T-helper 2 cell treated with Interferon-gamma antibody and Interleukin-4, amounts not matched to agents 5 μg/mL and 100 μg/mL, for 36 hours (primary cell): ENCODE measurements at regions not wholly inside any gene's neighbourhood (a gene's known extent, or its start where the extent isn't known, plus 50 kb on each side); places are given as distances from the start of the nearest gene placed in this dataset.
"Not testable (repeated sequence)": the region's sequence is repeated elsewhere in the genome, so short reads cannot be mapped to it uniquely, and the experiment has no call there.

Experiments
- DNase-seq: peaks from one replicate; pipeline ENCODE4 v3.0.0; 2021; ENCODE audit warnings: low spot score
- H3K27ac Mint-ChIP-seq: one replicate; pipeline ENCODE4 v1.8.0; 2021; ENCODE audit warnings: mild to moderate bottlenecking, mixed read lengths
- H3K27me3 Mint-ChIP-seq: one replicate; pipeline ENCODE4 v1.8.0; 2021; ENCODE audit warnings: low read depth, mixed read lengths
- H3K36me3 Mint-ChIP-seq: one replicate; pipeline ENCODE4 v1.8.0; 2021; ENCODE audit warnings: low read depth, mixed read lengths
- H3K4me1 Mint-ChIP-seq: one replicate; pipeline ENCODE4 v1.8.0; 2021; ENCODE audit warnings: low read depth, mixed read lengths
- H3K4me3 Mint-ChIP-seq: one replicate; pipeline ENCODE4 v1.8.0; 2022; ENCODE audit warnings: mild to moderate bottlenecking, moderate library complexity, mixed read lengths
- H3K9me3 Mint-ChIP-seq: one replicate; pipeline ENCODE4 v1.8.0; 2021; ENCODE audit warnings: mixed read lengths

- H3K4me3 Mint-ChIP-seq = no peak overlapping the region
- H3K9me3 Mint-ChIP-seq = no peaks in the 10 kb centered on the region
These were observed 151.9 kb upstream of the SLC7A11 start for GRCh38 chr4:138393886-138394610.

GRCh38 chr4:138392751-138393308 lies 150.7 kb upstream of the SLC7A11 start:
- DNase-seq = no peak
- Mint-ChIP-seq H3K27ac (no peak overlapping the region), H3K4me1 (no peaks in the 10 kb centered on the region), H3K36me3 (no peaks in the 10 kb centered on the region), H3K4me3 (no peak overlapping the region), H3K9me3 (no peaks in the 10 kb centered on the region), H3K27me3 (no peaks in the 10 kb centered on the region)

More at GRCh38 chr4:138393886-138394610, 151.9 kb upstream of the SLC7A11 start:
- Mint-ChIP-seq H3K4me1 (no peaks in the 10 kb centered on the region), H3K27ac (no peak overlapping the region), H3K36me3 (no peaks in the 10 kb centered on the region), H3K27me3 (no peaks in the 10 kb centered on the region)
- no peak for DNase-seq

- Mint-ChIP-seq H3K9me3 (no peaks in the 10 kb centered on the region), H3K27me3 (no peaks in the 10 kb centered on the region), H3K4me3 (no peak overlapping the region), H3K4me1 (no peaks in the 10 kb centered on the region), H3K36me3 (no peaks in the 10 kb centered on the region), H3K27ac (no peak overlapping the region)
- DNase-seq = no peak
These were observed 148.0 kb upstream of the SLC7A11 start for GRCh38 chr4:138389976-138390685.

DNA sequence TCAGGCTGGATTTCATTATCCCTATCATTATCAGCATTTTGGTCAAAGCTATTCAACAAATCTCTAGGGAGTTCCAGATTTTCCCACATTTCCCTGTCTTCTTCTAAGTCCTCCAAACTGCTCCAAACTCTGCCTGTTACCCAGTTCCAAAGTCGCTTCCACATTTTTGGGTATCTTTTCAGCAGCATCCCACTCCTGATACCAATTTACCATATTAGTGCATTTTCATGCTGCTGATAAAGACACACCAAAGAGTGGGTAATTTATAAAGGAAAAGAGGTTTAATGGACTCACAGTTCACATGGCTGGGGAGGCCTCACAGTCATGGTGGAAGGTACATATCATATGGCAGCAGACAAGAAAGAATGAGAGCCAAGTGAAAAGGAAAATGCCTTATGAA lies 132.8 kb upstream of the SLC7A11 start:
- no peak for DNase-seq
- no peak overlapping the region for H3K27ac Mint-ChIP-seq
- no peaks in the 10 kb centered on the region for H3K27me3 Mint-ChIP-seq

DNA sequence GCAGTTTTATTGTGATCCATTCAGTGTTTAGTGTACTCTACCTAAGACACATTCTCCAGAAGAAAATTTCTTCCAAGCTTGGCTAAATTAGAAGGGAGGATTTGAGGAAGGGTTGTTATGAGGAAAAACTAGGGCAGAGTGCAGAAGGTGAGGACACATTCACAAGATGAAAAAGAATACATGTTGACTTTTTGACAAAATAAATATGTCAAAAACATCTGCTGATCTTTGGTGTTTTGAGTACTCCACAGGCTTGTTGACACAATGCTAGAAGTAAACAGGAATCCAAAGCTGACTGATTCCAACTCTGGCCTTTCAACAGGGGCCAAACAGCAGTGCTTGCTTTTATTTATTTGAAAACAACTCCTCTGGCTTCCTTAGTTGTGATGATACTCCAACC lies 125.8 kb upstream of the SLC7A11 start:
- Mint-ChIP-seq H3K4me1 (no peaks in the 10 kb centered on the region), H3K27ac (no peak overlapping the region), H3K36me3 (no peaks in the 10 kb centered on the region), H3K9me3 (no peaks in the 10 kb centered on the region), H3K4me3 (no peak overlapping the region), H3K27me3 (no peaks in the 10 kb centered on the region)
- DNase-seq = no peak

More for the DNA sequence above, 132.8 kb upstream of the SLC7A11 start:
- Mint-ChIP-seq H3K9me3 (peaks cover 21% of the 10 kb centered on the region), H3K4me1 (no peaks in the 10 kb centered on the region), H3K36me3 (no peaks in the 10 kb centered on the region), H3K4me3 (no peak overlapping the region)

GRCh38 chr4:138352446-138352845 lies 110.3 kb upstream of the SLC7A11 start:
- H3K36me3 Mint-ChIP-seq, H3K9me3 Mint-ChIP-seq, H3K4me1 Mint-ChIP-seq, DNase-seq, H3K27me3 Mint-ChIP-seq, H3K27ac Mint-ChIP-seq, H3K4me3 Mint-ChIP-seq: not testable (repeated sequence)

DNA sequence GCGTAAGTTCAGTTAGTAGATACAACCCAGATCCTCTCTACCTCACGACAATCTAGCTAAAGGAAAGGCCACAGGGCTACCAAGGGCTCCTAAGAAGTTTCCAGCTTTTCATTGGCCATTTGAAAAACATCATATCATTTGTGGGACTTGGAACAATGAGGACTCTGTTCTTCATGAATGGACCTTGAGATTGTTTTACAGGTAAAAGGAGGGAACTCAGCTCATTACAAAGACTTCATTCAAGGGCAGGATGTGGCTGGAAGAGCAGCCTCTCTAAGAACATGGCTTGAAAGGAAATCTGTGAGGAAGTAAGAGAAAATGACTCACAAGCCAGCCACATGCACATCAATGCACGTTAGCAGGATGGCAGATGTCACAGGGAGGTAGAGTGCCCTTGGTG lies 105.9 kb upstream of the SLC7A11 start:
- Mint-ChIP-seq H3K9me3 (no peaks in the 10 kb centered on the region), H3K4me3 (no peak overlapping the region), H3K27me3 (no peaks in the 10 kb centered on the region), H3K4me1 (no peaks in the 10 kb centered on the region), H3K36me3 (no peaks in the 10 kb centered on the region), H3K27ac (no peak overlapping the region)
- DNase-seq = no peak

- H3K27me3 Mint-ChIP-seq = no peaks in the 10 kb centered on the region
- no peaks in the 10 kb centered on the region for H3K36me3 Mint-ChIP-seq
- no peak overlapping the region for H3K27ac Mint-ChIP-seq
- H3K4me1 Mint-ChIP-seq = no peaks in the 10 kb centered on the region
- no peak for DNase-seq
- H3K9me3 Mint-ChIP-seq = no peaks in the 10 kb centered on the region
- no peak overlapping the region for H3K4me3 Mint-ChIP-seq
These were observed 105.4 kb upstream of the SLC7A11 start for GRCh38 chr4:138347561-138347960.

DNA sequence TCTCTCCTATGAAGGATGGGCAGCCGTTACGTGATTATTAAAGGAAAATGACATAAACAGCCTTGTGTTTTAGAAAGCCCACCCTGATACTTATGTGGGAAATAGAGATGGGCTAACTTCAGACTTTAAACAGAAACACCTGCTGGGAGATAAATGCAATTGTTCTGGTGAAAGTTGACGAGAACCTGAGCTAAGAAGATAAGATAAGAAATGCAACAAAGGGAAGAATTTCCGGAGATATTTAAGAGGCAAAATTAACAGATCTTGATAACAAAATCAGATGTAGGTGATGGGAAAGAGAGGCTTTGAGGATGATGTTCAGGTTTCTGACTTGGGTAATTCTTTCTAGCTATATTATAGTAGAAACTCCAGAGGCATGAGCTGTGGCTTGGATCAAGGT lies 102.7 kb upstream of the SLC7A11 start:
- Mint-ChIP-seq H3K27ac (no peak overlapping the region), H3K4me3 (no peak overlapping the region), H3K9me3 (no peaks in the 10 kb centered on the region), H3K4me1 (peaks cover 3% of the 10 kb centered on the region), H3K36me3 (no peaks in the 10 kb centered on the region), H3K27me3 (no peaks in the 10 kb centered on the region)
- DNase-seq = no peak

DNA sequence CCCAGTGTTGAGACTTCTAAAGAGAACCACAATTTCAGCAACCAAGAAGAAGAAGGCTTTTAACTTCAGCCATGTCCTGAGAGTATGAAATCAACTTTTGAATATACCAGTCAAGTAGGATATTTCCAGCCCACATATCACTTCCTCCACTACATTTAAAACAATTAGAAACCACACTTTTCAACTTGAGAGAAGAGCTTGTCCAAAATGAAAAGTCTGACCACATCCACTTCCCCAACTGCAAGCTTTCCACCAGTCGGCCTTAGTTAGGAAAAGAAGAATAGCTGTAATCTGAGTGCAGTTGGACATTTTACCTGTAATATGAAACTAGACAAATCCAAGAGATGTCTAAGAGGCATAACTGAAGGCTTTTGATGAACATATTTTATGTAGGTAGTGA lies 101.9 kb upstream of the SLC7A11 start:
- H3K36me3 Mint-ChIP-seq = no peaks in the 10 kb centered on the region
- H3K4me3 Mint-ChIP-seq = no peak overlapping the region
- no peak overlapping the region for H3K27ac Mint-ChIP-seq
- DNase-seq = no peak
- no peaks in the 10 kb centered on the region for H3K9me3 Mint-ChIP-seq
- peaks cover 3% of the 10 kb centered on the region for H3K4me1 Mint-ChIP-seq
- no peaks in the 10 kb centered on the region for H3K27me3 Mint-ChIP-seq

DNA sequence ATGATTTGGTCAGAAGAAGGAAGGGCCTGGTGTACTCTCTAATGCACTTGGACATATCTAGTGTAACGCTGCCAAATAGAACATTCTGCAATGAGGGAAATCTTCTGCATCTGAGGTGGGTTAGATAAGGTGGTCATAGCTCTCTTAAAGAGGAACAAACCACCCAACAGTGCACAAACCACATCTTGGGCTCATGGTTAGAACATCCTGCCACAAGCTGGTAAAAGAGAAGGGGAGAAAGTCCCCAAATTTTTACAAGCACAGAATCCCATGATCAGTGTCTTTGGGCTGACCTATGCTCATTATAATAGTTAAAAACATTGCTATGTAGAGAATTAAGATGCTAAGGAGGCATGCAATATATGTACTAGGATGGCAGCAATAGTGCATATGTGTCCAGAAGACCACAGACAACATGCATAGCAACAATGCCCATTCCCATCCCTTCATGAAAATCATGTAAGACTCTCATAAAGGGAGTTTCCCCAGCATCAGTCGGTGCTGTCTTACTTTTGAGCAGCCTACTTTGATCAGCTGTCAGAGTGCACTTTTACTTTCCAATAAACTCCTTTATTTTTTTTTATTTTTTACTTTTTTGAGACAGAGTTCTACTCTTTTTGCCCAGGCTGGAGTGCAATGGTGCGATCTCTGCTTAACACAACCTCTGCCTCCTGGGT lies 99.7 kb upstream of the SLC7A11 start:
- Mint-ChIP-seq H3K4me1 (peaks cover 3% of the 10 kb centered on the region), H3K9me3 (no peaks in the 10 kb centered on the region)

DNA sequence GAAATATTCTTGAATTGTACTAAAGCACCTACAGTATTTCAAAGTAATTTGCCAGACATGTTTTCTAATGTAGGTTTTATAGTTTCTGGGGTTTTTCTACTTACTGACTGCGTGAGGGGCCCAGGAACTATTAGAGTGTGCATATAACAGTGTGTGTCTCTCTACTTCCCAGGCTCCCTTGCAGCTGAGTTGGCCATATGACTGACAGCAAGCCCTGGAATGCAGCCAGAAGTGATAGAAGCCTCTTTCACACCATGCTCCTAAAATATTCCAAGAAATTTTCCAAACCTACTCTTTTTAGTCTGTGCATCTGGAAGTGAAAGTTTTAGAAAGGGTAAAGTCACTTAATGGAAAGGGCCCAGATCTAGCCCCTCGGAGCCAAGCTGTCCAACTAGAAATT lies 96.7 kb upstream of the SLC7A11 start:
- Mint-ChIP-seq H3K36me3 (no peaks in the 10 kb centered on the region), H3K27me3 (no peaks in the 10 kb centered on the region), H3K4me1 (peaks cover 3% of the 10 kb centered on the region), H3K4me3 (no peak overlapping the region), H3K27ac (no peak overlapping the region), H3K9me3 (no peaks in the 10 kb centered on the region)
- DNase-seq = no peak

More for the DNA sequence above, 99.7 kb upstream of the SLC7A11 start:
- Mint-ChIP-seq H3K36me3 (no peaks in the 10 kb centered on the region), H3K27ac (no peak overlapping the region), H3K27me3 (no peaks in the 10 kb centered on the region), H3K4me3 (no peak overlapping the region)
- DNase-seq = no peak

DNA sequence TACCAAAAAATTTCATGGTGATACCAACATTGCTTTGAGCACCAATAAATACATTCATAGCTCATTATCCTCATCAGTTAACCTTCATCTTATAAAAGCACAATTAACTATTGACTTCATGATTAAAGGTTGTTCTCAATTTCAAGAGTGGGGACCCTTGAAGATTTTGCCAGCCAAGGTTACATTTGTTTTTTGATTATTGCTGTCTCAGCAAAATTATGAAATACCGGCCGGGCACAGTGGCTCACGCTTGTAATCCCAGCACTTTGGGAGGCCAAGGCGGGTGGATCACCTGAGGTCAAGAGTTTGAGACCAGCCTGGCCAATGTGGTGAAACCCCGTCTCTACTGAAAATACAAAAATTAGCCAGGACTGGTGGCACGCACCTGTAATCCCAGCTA lies 96.1 kb upstream of the SLC7A11 start:
- not testable (repeated sequence) for DNase-seq, H3K4me1 Mint-ChIP-seq, H3K36me3 Mint-ChIP-seq, H3K4me3 Mint-ChIP-seq, H3K9me3 Mint-ChIP-seq, H3K27ac Mint-ChIP-seq, H3K27me3 Mint-ChIP-seq

GRCh38 chr4:138334346-138335016 lies 92.3 kb upstream of the SLC7A11 start:
- Mint-ChIP-seq H3K4me3 (no peak overlapping the region), H3K9me3 (no peaks in the 10 kb centered on the region), H3K4me1 (no peaks in the 10 kb centered on the region), H3K27ac (no peak overlapping the region), H3K36me3 (no peaks in the 10 kb centered on the region), H3K27me3 (no peaks in the 10 kb centered on the region)
- DNase-seq = no peak
